ENCODE measurements at regions not wholly inside any gene's neighbourhood (a gene's known extent, or its start where the extent isn't known, plus 50 kb on each side); places are given as distances from the start of the nearest gene placed in this dataset.

- Histone ChIP-seq H3K27ac (no peak overlapping the region), H3K4me3 (no peak overlapping the region), H3K27me3 (no peaks in the 10 kb centered on the region), H3K4me1 (no peaks in the 10 kb centered on the region), H3K36me3 (no peaks in the 10 kb centered on the region), H3K9me3 (no peaks in the 10 kb centered on the region)
- intact Hi-C loops (cut with DNase I; ENCODE audit: low total_unique reads), result loop anchor here (5.0 kb wide), 1 partner anchor 61 kb away; no protein-coding TSS in a partner anchor
- in situ Hi-C loops (cut with MboI; ENCODE audit: low sequenced_read_pairs in 4 of 4), result no loop called here
- DNase-seq, result no peak
- ATAC-seq, result no peak
- no peak for TF ChIP-seq CTCF (IDR thresholded peaks at IDR 0.05 in 4 of 5, conservative IDR thresholded peaks at IDR 0.05 in 1 of 5)
- no peak for TF ChIP-seq POLR2A (IDR thresholded peaks at IDR 0.05)
Measured at GRCh38 chr4:155546451-155546850, 120.2 kb upstream of the GUCY1A1 start.

GRCh38 chr4:155545456-155545855, 121.2 kb upstream of the GUCY1A1 start:
- DNase-seq (no peak), ATAC-seq (no peak)
- in situ Hi-C loops (cut with MboI; ENCODE audit: low sequenced_read_pairs in 4 of 4) (no loop called here), intact Hi-C loops (cut with DNase I; ENCODE audit: low total_unique reads) (loop anchor here (5.0 kb wide), 1 partner anchor 62 kb away; no protein-coding TSS in a partner anchor)
- TF ChIP-seq CTCF (IDR thresholded peaks at IDR 0.05 in 4 of 5, conservative IDR thresholded peaks at IDR 0.05 in 1 of 5) (no peak), POLR2A (IDR thresholded peaks at IDR 0.05) (no peak)
- H3K36me3 ChIP-seq, result no peaks in the 10 kb centered on the region
- H3K9me3 ChIP-seq, result no peaks in the 10 kb centered on the region
- H3K4me1 ChIP-seq, result no peaks in the 10 kb centered on the region
- H3K27me3 ChIP-seq, result no peaks in the 10 kb centered on the region
- H3K27ac ChIP-seq, result no peak overlapping the region
- no peak overlapping the region for H3K4me3 ChIP-seq

DNA sequence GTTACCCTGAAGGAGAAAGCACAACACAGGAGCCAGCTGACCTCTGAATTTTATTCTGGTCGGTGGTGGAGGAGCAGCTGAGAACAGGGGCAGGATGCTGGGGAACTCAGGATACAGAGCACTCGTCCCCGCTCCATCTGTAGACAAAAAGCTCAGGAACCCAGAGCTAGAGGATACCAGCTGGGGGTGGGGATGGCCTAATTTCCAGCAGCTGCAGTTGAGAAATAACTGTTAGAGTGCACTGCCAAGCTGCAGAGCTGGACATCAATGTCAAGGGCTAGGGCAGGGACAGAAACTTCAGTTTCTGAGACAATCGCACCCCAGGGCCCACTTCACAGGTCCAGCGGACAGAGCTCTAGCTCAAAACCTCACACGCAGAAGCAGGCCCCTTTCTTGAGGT, 122.1 kb upstream of the GUCY1A1 start:
- Histone ChIP-seq H3K9me3 (no peaks in the 10 kb centered on the region), H3K27ac (peak overlapping the region in 2 of 4 donors; percentile 13 to 33), H3K4me3 (no peak overlapping the region), H3K4me1 (no peaks in the 10 kb centered on the region), H3K36me3 (no peaks in the 10 kb centered on the region), H3K27me3 (no peaks in the 10 kb centered on the region)
- intact Hi-C loops (cut with DNase I; ENCODE audit: low total_unique reads), result no loop called here
- ATAC-seq (peak; percentile 39 to 78), DNase-seq (peak; percentile 12 to 51)
- in situ Hi-C loops (cut with MboI; ENCODE audit: low sequenced_read_pairs in 4 of 4), result no loop called here
- no peak for TF ChIP-seq CTCF (IDR thresholded peaks at IDR 0.05 in 4 of 5, conservative IDR thresholded peaks at IDR 0.05 in 1 of 5)
- TF ChIP-seq POLR2A (IDR thresholded peaks at IDR 0.05), result no peak

DNA sequence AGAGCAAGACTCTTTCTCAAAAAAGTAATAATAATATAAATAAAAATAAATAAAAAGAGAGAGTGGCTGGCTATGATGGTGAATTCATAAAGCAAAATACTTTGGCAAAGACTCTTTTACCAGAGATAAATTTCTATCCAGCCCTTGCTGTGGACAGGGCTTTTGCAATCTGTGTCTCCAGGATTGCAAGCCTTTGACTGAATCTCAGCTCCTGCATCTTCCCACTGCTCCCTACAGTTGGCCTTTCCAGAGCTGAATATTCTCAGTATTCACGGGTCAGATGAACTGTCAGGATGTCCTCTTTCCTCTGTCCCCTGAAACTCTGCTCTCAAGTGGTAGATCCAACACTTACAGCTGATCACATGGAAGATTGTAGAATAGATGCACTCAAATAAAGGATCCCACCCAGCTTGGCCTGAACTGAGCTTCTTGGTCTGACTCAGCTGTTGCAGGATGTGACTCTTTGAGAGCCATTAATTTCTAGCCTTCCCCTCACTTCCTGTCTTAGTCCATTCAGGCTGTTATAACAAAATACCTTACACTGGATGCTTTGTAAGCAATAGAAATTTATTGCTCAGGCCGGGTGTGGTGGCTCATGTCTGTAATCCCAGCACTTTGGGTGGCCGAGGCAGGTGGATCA, 123.4 kb upstream of the GUCY1A1 start:
- H3K27ac ChIP-seq, result no peak overlapping the region
- H3K27me3 ChIP-seq, result no peaks in the 10 kb centered on the region
- no peak overlapping the region for H3K4me3 ChIP-seq
- peak in 1 of 2 donors; percentile 58 for ATAC-seq
- H3K4me1 ChIP-seq, result no peaks in the 10 kb centered on the region
- intact Hi-C loops (cut with DNase I; ENCODE audit: low total_unique reads) (no loop called here), in situ Hi-C loops (cut with MboI; ENCODE audit: low sequenced_read_pairs in 4 of 4) (no loop called here)
- DNase-seq, result no peak
- H3K36me3 ChIP-seq, result no peaks in the 10 kb centered on the region
- no peaks in the 10 kb centered on the region for H3K9me3 ChIP-seq
- TF ChIP-seq POLR2A (IDR thresholded peaks at IDR 0.05) (no peak), CTCF (IDR thresholded peaks at IDR 0.05 in 4 of 5, conservative IDR thresholded peaks at IDR 0.05 in 1 of 5) (no peak)

DNA sequence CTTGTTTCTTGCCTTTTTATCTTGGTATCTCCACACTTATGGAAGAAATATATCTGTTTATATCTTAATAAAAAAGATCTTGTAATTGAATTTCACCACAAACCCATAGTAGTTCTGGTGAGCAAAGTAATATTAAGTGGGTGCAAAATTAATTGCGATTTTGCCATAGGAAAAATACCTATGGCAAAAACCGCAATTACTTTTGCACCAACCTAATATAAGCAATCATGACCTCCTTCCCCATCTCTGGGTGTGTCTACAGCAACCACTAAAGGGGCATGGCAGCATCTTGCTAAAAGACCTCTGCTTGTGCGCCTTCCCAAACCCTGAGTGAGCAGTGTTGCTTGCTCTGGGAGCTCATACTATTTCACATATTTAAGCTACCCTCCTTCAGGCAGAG, 124.2 kb upstream of the GUCY1A1 start:
- ATAC-seq, result no peak
- intact Hi-C loops (cut with DNase I; ENCODE audit: low total_unique reads), result no loop called here

More for the DNA sequence above, 124.2 kb upstream of the GUCY1A1 start:
- no peak for DNase-seq
- Histone ChIP-seq H3K9me3 (no peaks in the 10 kb centered on the region), H3K36me3 (no peaks in the 10 kb centered on the region), H3K27ac (no peak overlapping the region), H3K27me3 (no peaks in the 10 kb centered on the region), H3K4me1 (no peaks in the 10 kb centered on the region), H3K4me3 (no peak overlapping the region)
- in situ Hi-C loops (cut with MboI; ENCODE audit: low sequenced_read_pairs in 4 of 4), result no loop called here
- TF ChIP-seq POLR2A (IDR thresholded peaks at IDR 0.05) (no peak), CTCF (IDR thresholded peaks at IDR 0.05 in 4 of 5, conservative IDR thresholded peaks at IDR 0.05 in 1 of 5) (no peak)

Measured in gastrocnemius medialis (tissue), 4 donors.